Erythroblast (primary cell): ENCODE measurements at regions not wholly inside any gene's neighbourhood (a gene's known extent, or its start where the extent isn't known, plus 50 kb on each side); places are given as distances from the start of the nearest gene placed in this dataset.

Source experiments
- GATA1 ChIP-seq: IDR thresholded peaks from 2 replicates; pipeline ENCODE4 v1.6.1; 2011; ENCODE audit warnings: low read depth, mild to moderate bottlenecking, control low read depth, low read length, moderate library complexity
- POLR2A ChIP-seq: IDR thresholded peaks from 2 replicates; pipeline ENCODE4 v1.6.1; 2011; ENCODE audit warnings: mild to moderate bottlenecking, low read length

DNA sequence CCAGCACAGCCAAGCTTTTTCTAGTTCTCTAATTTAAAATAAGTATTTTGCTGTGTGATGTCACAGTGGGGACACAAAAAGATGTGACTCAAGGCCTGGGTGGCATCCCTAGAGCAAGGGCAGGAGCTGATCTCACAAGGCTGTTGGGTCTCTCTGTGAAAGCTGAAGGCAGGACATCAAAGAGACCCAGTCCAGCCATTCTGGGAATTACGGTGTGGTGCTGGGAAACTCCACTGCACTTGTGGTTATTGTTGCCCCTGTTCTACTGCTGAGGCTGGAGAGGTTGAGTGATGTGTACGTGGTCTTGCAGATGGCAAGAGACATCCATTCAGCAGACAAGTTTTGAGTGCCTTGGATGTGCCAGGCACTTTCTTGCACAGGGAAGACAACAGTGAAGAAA lies 352.9 kb downstream of the CYRIA start:
- TF ChIP-seq POLR2A = no peak
- TF ChIP-seq GATA1 = no peak
